ENCODE measurements at regions not wholly inside any gene's neighbourhood (a gene's known extent, or its start where the extent isn't known, plus 50 kb on each side); places are given as distances from the start of the nearest gene placed in this dataset.

DNA sequence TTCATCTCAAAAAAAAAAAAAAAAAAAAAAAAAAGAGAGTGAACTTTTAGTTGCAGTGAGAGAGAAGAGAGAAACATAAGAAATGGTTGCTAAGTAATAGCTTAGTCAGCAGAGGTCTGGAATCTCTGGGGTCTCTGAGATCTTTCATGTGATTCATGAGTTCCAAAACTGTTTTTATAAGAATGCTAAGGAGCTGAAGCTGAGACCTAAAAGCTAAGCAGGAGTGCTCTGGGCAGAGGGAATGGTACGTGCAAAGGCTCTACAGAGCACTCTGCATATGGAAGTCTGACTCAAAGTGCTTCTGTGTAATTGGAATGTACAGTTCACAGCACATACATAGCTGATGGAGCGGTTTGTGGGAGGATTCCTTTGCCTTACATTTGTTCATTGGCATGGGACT lies 66.3 kb upstream of the LRIG1 start:
- Histone ChIP-seq H3K27me3 (no peaks in the 10 kb centered on the region), H3K27ac (no peak overlapping the region), H3K9ac (no peak overlapping the region), H3F3A (ENCODE audit: low read depth) (peaks cover 5% of the 10 kb centered on the region), H3K9me3 (ENCODE audit: low read depth) (no peaks in the 10 kb centered on the region), H3K4me3 (no peak overlapping the region), H3K36me3 (no peaks in the 10 kb centered on the region), H3K4me2 (no peak overlapping the region), H2AFZ (replicated peaks) (no peak overlapping the region), H4K20me1 (ENCODE audit: low read depth) (no peaks in the 10 kb centered on the region), H3K4me1 (peaks cover 19% of the 10 kb centered on the region), H3K79me2 (ENCODE audit: low read depth) (no peaks in the 10 kb centered on the region)
- Mint-ChIP-seq H3K27me3 (ENCODE audit: insufficient read depth, low read depth) (peaks cover 6% of the 10 kb centered on the region), H3K36me3 (peaks cover 1% of the 10 kb centered on the region), H3K27ac (peak overlapping the region; percentile 76), H3K4me3 (no peak overlapping the region), H3K4me1 (peaks cover 6% of the 10 kb centered on the region), H3K9me3 (no peaks in the 10 kb centered on the region)
- DNase-seq (ENCODE audit: low spot score) = no peak
- TF ChIP-seq, protein P1, sequence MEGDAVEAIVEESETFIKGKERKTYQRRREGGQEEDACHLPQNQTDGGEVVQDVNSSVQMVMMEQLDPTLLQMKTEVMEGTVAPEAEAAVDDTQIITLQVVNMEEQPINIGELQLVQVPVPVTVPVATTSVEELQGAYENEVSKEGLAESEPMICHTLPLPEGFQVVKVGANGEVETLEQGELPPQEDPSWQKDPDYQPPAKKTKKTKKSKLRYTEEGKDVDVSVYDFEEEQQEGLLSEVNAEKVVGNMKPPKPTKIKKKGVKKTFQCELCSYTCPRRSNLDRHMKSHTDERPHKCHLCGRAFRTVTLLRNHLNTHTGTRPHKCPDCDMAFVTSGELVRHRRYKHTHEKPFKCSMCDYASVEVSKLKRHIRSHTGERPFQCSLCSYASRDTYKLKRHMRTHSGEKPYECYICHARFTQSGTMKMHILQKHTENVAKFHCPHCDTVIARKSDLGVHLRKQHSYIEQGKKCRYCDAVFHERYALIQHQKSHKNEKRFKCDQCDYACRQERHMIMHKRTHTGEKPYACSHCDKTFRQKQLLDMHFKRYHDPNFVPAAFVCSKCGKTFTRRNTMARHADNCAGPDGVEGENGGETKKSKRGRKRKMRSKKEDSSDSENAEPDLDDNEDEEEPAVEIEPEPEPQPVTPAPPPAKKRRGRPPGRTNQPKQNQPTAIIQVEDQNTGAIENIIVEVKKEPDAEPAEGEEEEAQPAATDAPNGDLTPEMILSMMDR (IDR thresholded peaks at IDR 0.05) = no peak
- TF ChIP-seq EZH2 (IDR thresholded peaks at IDR 0.05) (no peak), EZH2phosphoT487 (IDR thresholded peaks at IDR 0.05) (no peak)

DNA sequence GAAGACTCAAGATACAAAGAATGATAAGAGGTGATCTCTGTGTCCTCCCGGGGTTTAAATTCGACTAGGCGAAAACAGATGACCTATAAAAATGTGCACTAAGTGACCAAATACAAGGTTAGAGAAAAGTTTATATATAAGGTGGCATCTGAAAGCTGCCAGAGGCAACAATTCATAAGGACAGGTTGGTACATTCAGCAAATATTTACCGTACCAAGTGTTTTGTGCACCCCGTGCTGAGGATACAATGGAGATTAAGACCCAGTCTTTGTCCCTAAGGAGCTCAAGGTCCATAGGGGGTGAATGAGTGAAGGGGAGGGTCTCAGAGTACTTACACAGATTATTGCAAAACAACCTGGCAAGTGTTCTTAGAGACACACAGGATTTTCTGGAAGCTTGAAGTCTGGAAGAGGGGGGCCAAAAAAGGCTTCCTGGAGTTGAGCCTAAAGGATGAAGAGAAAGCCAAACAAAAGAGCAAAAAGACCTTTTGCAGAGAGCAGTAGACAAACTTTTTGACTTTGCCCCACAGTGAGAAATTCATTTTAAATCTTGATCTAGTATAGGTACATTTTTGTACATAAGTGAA lies 71.4 kb upstream of the LRIG1 start:
- no peaks in the 10 kb centered on the region for H3K79me2 ChIP-seq (ENCODE audit: low read depth)
- H3K4me3 ChIP-seq = peak overlapping the region; percentile 12
- peaks cover 23% of the 10 kb centered on the region for H3K4me1 Mint-ChIP-seq
- TF ChIP-seq EZH2 (IDR thresholded peaks at IDR 0.05) = no peak
- TF ChIP-seq EZH2phosphoT487 (IDR thresholded peaks at IDR 0.05) = no peak
- TF ChIP-seq, protein P1 (IDR thresholded peaks at IDR 0.05) = no peak
- no peaks in the 10 kb centered on the region for H3K9me3 Mint-ChIP-seq
- no peaks in the 10 kb centered on the region for H3K36me3 Mint-ChIP-seq
- H3K4me3 Mint-ChIP-seq = no peak overlapping the region
- H3K27ac ChIP-seq = peak overlapping the region; percentile 51
- H3K36me3 ChIP-seq = no peaks in the 10 kb centered on the region
- DNase-seq (ENCODE audit: low spot score) = peak; percentile 80
- H3K27ac Mint-ChIP-seq = no peak overlapping the region
- H3K4me1 ChIP-seq = peaks cover 33% of the 10 kb centered on the region
- peaks cover 12% of the 10 kb centered on the region for H3K27me3 Mint-ChIP-seq (ENCODE audit: insufficient read depth, low read depth)
- H2AFZ ChIP-seq (replicated peaks) = no peak overlapping the region
- peak overlapping the region; percentile 60 for H3K4me2 ChIP-seq
- H3K9me3 ChIP-seq (ENCODE audit: low read depth) = no peaks in the 10 kb centered on the region
- no peaks in the 10 kb centered on the region for H4K20me1 ChIP-seq (ENCODE audit: low read depth)
- H3K27me3 ChIP-seq = no peaks in the 10 kb centered on the region
- no peak overlapping the region for H3K9ac ChIP-seq
- H3F3A ChIP-seq (ENCODE audit: low read depth) = peaks cover 39% of the 10 kb centered on the region

DNA sequence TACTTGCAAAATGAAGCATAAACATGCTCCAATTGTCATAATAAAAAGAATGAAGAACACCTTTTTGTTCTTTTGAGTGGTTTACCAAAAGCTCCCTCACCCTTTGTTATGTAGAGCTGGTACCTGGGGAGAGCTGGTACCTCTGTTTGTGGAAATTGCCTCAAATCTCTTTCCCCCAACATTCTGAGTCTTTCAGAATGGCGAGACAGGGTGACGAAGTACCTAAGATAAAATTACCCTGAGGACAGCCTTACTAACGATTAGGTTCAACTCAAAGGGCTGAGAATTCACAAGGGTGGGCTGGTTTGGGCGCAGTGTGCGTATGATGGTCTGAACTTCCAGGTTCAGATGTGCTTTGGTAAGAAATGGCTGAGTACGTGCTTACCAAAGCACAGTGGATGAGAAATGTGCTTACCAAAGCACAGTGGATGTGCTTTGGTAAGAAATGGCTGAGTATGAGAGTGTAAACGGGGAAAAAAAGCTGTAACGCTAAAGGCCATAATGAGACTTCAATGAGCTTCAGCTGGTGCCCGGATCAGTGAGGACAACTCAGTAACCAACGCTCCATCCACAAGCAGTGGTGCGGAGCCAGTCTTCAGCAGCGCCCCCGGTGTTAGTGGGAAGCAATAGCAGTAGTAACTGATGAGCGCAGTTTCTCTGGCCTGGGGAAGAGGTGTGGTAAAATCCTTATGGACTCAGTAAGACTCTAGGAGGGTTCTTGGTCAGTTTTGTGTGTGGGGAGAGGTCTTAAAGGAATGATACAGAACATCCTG lies 72.3 kb upstream of the LRIG1 start:
- Histone ChIP-seq H3F3A (ENCODE audit: low read depth) (peaks cover 39% of the 10 kb centered on the region), H2AFZ (replicated peaks) (peak overlapping the region; percentile 54), H3K27me3 (no peaks in the 10 kb centered on the region), H4K20me1 (ENCODE audit: low read depth) (no peaks in the 10 kb centered on the region), H3K79me2 (ENCODE audit: low read depth) (no peaks in the 10 kb centered on the region), H3K36me3 (no peaks in the 10 kb centered on the region), H3K4me2 (peak overlapping the region; percentile 60), H3K27ac (peak overlapping the region; percentile 61), H3K9me3 (ENCODE audit: low read depth) (no peaks in the 10 kb centered on the region), H3K4me3 (peak overlapping the region; percentile 12), H3K4me1 (peaks cover 39% of the 10 kb centered on the region), H3K9ac (no peak overlapping the region)
- H3K9me3 Mint-ChIP-seq = no peaks in the 10 kb centered on the region
- H3K27ac Mint-ChIP-seq = peak overlapping the region; percentile 4
- H3K36me3 Mint-ChIP-seq = no peaks in the 10 kb centered on the region
- no peak overlapping the region for H3K4me3 Mint-ChIP-seq
- H3K27me3 Mint-ChIP-seq (ENCODE audit: insufficient read depth, low read depth) = peaks cover 10% of the 10 kb centered on the region
- peaks cover 31% of the 10 kb centered on the region for H3K4me1 Mint-ChIP-seq
- TF ChIP-seq, protein P1 (IDR thresholded peaks at IDR 0.05) = peak; percentile 82
- TF ChIP-seq EZH2phosphoT487 (IDR thresholded peaks at IDR 0.05) (no peak), EZH2 (IDR thresholded peaks at IDR 0.05) (no peak)
- peak; percentile 86 for DNase-seq (ENCODE audit: low spot score)

Measured in neural progenitor cell (in vitro differentiated cells).